Thymus (tissue), 11 donors: ENCODE measurements at regions not wholly inside any gene's neighbourhood (a gene's known extent, or its start where the extent isn't known, plus 50 kb on each side); places are given as distances from the start of the nearest gene placed in this dataset.

ENCODE experiments used
- DNase-seq, 9 donors: peaks; one replicate each; pipeline ENCODE4 v3.0.0-alpha.2; 2013; ENCODE audit warnings: low spot score in 9 of 9, low read depth in 6 of 9, missing footprints in 1 of 9
- H3K27ac ChIP-seq, 2 donors: one replicate each; pipeline ENCODE4 v1.5.1; 2013; ENCODE audit warnings: control low read depth in 1 of 2, low read depth in 1 of 2, low read length in 1 of 2, mild to moderate bottlenecking in 1 of 2, moderate library complexity in 1 of 2
- H3K27me3 ChIP-seq, 2 donors: one replicate each; pipeline ENCODE4 v1.5.1; 2013; ENCODE audit warnings: low read length in 1 of 2; ENCODE audit not compliant: control insufficient read depth in 2 of 2, insufficient read depth in 1 of 2
- H3K36me3 ChIP-seq, 2 donors: one replicate each; pipeline ENCODE4 v1.5.1; 2013; ENCODE audit warnings: low read length in 1 of 2, mild to moderate bottlenecking in 1 of 2, moderate library complexity in 1 of 2; ENCODE audit not compliant: control insufficient read depth in 2 of 2, insufficient read depth in 2 of 2
- H3K4me1 ChIP-seq, 2 donors: one replicate each; pipeline ENCODE4 v1.5.1; 2013; ENCODE audit warnings: low read length in 2 of 2; ENCODE audit not compliant: control insufficient read depth in 2 of 2, insufficient read depth in 2 of 2
- H3K4me3 ChIP-seq, 2 donors: one replicate each; pipeline ENCODE4 v1.5.1; 2013; ENCODE audit warnings: low read length in 2 of 2, control low read depth in 1 of 2, mild to moderate bottlenecking in 1 of 2
- H3K9me3 ChIP-seq, 2 donors: one replicate each; pipeline ENCODE4 v1.5.1; 2013; ENCODE audit warnings: low read length in 1 of 2, mild to moderate bottlenecking in 1 of 2; ENCODE audit not compliant: control insufficient read depth in 2 of 2, insufficient read depth in 1 of 2
- WGBS: extraction: QIAGEN DNeasy Blood & Tissue Kit; methylation state at CpG from one replicate; pipeline ENCODE4 v1.1.7; 2013; 5-methylcytosine and 5-hydroxymethylcytosine counted together
- donor health status: healthy.

GRCh38 chr10:91009121-91009520 lies 88.2 kb upstream of the ANKRD1 start:
- DNase-seq, result no peak
- H3K27me3 ChIP-seq, result no peaks in the 10 kb centered on the region
- H3K27ac ChIP-seq, result no peak overlapping the region
- H3K36me3 ChIP-seq, result no peaks in the 10 kb centered on the region
- H3K4me1 ChIP-seq, result peaks cover 21 to 47% of the 10 kb centered on the region in 2 donors
- WGBS, result 82% methylated on average over 1 of the region's 1 CpG
- H3K9me3 ChIP-seq, result peaks cover 0 to 4% of the 10 kb centered on the region in 2 donors
- H3K4me3 ChIP-seq, result no peak overlapping the region

DNA sequence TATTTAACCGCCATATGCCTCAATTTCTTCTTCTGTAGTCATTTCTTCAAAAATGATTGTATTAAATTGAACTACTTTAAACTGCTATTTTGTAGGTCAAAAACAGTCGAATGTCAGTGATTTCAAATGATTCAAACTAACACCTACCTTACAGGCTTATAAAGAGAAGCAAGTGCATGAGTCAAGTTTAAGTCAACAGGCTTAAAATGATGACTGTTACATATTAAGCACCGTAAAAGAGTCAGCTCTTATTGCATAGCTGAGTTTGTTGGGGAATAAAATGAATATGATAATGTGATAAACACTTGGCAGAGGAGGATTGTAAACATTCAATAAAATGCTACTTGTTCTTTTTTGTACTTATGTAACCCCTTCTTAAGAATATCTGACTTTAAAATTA lies 90.1 kb upstream of the ANKRD1 start:
- DNase-seq, result no peak
- H3K4me3 ChIP-seq, result no peak overlapping the region
- H3K36me3 ChIP-seq, result no peaks in the 10 kb centered on the region
- no peaks in the 10 kb centered on the region for H3K9me3 ChIP-seq
- no peak overlapping the region for H3K27ac ChIP-seq
- peaks cover 18 to 40% of the 10 kb centered on the region in 2 donors for H3K4me1 ChIP-seq
- H3K27me3 ChIP-seq, result no peaks in the 10 kb centered on the region
- 98% methylated on average over 3 of the region's 3 CpGs for WGBS

DNA sequence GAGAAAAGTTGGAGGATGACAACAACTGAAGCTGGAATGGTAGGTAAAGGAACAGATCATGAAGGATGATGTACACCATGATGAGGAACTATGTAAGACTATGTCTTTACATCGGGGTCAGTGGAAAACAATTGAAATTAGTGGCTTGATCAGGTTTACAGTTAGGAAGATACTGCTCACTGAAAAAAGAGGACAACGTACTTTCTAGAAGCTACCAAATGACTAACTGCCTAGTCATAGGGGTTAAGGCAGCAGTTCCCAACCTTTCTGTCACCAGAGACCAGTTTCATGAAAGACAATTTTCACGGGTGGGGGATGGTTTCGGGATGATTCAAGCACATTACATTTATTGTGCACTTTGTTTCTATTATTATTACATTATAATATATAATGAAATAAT lies 91.6 kb upstream of the ANKRD1 start:
- WGBS, result 97% methylated on average over 4 of the region's 4 CpGs
- H3K36me3 ChIP-seq, result no peaks in the 10 kb centered on the region
- no peaks in the 10 kb centered on the region for H3K9me3 ChIP-seq
- no peak for DNase-seq
- H3K27ac ChIP-seq, result no peak overlapping the region
- no peak overlapping the region for H3K4me3 ChIP-seq
- H3K4me1 ChIP-seq, result peaks cover 10 to 26% of the 10 kb centered on the region in 2 donors
- H3K27me3 ChIP-seq, result no peaks in the 10 kb centered on the region

GRCh38 chr10:91013985-91014384 lies 93.1 kb upstream of the ANKRD1 start:
- H3K4me1 ChIP-seq, result peaks cover 3 to 11% of the 10 kb centered on the region in 2 donors
- no peak for DNase-seq
- no peaks in the 10 kb centered on the region for H3K9me3 ChIP-seq
- WGBS, result 91% methylated on average over 1 of the region's 1 CpG
- H3K36me3 ChIP-seq, result no peaks in the 10 kb centered on the region
- no peaks in the 10 kb centered on the region for H3K27me3 ChIP-seq
- H3K27ac ChIP-seq, result no peak overlapping the region
- H3K4me3 ChIP-seq, result no peak overlapping the region

GRCh38 chr10:91017198-91017597 lies 96.3 kb upstream of the ANKRD1 start:
- WGBS, result 89% methylated on average over 3 of the region's 3 CpGs
- H3K9me3 ChIP-seq, result no peaks in the 10 kb centered on the region
- H3K27ac ChIP-seq, result no peak overlapping the region
- no peak for DNase-seq
- H3K36me3 ChIP-seq, result no peaks in the 10 kb centered on the region
- no peaks in the 10 kb centered on the region for H3K27me3 ChIP-seq
- H3K4me3 ChIP-seq, result no peak overlapping the region
- peaks cover 0 to 2% of the 10 kb centered on the region in 2 donors for H3K4me1 ChIP-seq

DNA sequence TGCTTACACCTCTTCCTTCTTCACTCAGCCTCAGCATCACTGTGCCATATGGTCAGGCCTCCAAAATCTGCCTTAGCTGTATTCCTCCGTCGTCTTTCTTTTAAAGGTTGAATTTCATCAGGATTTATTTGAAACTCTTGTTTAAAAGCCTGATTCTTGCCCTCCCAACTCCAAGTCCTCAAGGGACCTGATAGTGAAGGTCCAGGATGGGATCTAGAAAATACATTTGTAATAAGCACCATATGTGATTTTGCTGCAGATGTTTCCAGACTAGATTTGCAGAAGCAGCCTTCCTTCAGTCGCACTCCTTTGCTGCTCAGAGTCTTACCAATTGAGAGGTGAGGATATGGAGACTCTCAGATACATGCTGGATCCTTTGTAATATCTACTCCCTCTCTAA lies 101.0 kb upstream of the ANKRD1 start:
- Histone ChIP-seq H3K27me3 (no peaks in the 10 kb centered on the region), H3K4me1 (peaks cover 0 to 9% of the 10 kb centered on the region in 2 donors), H3K4me3 (no peak overlapping the region), H3K27ac (no peak overlapping the region), H3K36me3 (no peaks in the 10 kb centered on the region), H3K9me3 (no peaks in the 10 kb centered on the region)
- no peak for DNase-seq
- 96% methylated on average over 3 of the region's 3 CpGs for WGBS

- Histone ChIP-seq H3K27ac (no peak overlapping the region), H3K36me3 (no peaks in the 10 kb centered on the region), H3K4me3 (no peak overlapping the region), H3K4me1 (peaks cover 0 to 9% of the 10 kb centered on the region in 2 donors), H3K27me3 (no peaks in the 10 kb centered on the region), H3K9me3 (no peaks in the 10 kb centered on the region)
- WGBS, result 93% methylated on average over 2 of the region's 2 CpGs
- no peak for DNase-seq
These were observed 101.5 kb upstream of the ANKRD1 start for GRCh38 chr10:91022390-91022789.

- no peaks in the 10 kb centered on the region for H3K36me3 ChIP-seq
These were observed 102.2 kb upstream of the ANKRD1 start for GRCh38 chr10:91022924-91023699.

GRCh38 chr10:91023700-91024398 lies 103.0 kb upstream of the ANKRD1 start:
- peaks cover 0 to 9% of the 10 kb centered on the region in 2 donors for H3K4me1 ChIP-seq
- H3K27ac ChIP-seq, result no peak overlapping the region
- no peak overlapping the region for H3K4me3 ChIP-seq
- H3K9me3 ChIP-seq, result no peaks in the 10 kb centered on the region
- no peak for DNase-seq
- no peaks in the 10 kb centered on the region for H3K27me3 ChIP-seq
- no peaks in the 10 kb centered on the region for H3K36me3 ChIP-seq
- WGBS, result 86% methylated on average over 7 of the region's 7 CpGs

More at GRCh38 chr10:91022924-91023699, 102.2 kb upstream of the ANKRD1 start:
- peaks cover 0 to 9% of the 10 kb centered on the region in 2 donors for H3K4me1 ChIP-seq
- DNase-seq, result no peak
- H3K4me3 ChIP-seq, result no peak overlapping the region
- H3K9me3 ChIP-seq, result no peaks in the 10 kb centered on the region
- peak overlapping the region in 1 of 2 donors; percentile 32 for H3K27ac ChIP-seq
- H3K27me3 ChIP-seq, result no peaks in the 10 kb centered on the region
- WGBS, result 89% methylated on average over 6 of the region's 6 CpGs
